IMR-90 (cell line): ENCODE measurements at regions not wholly inside any gene's neighbourhood (a gene's known extent, or its start where the extent isn't known, plus 50 kb on each side); places are given as distances from the start of the nearest gene placed in this dataset.

ENCODE experiments used
- ATAC-seq: fragments of 200-7000 bp; cut with Tn5 transposase; 2 replicates; pipeline ENCODE4 v1.9.1; 2020; ENCODE audit warnings: low read depth, mild to moderate bottlenecking, moderate library complexity
- BruUV-seq: library from RNA; stranded (reverse); fragments of 400-500 nt; replicated peaks from 2 replicates; lab custom pipeline; 2021; lab: Mats Ljungman, UMichigan
- CTCF ChIA-PET: fragments of 300-600 bp; formaldehyde crosslinking; extraction: SDS; loops from one replicate; lab custom pipeline; 2021; ENCODE audit warnings: antibody characterized with exemption; lab: Yijun Ruan, JAX
- POLR2A ChIA-PET: fragments of 300-600 bp; sonication (Branson Sonifier 250); formaldehyde crosslinking; loops from one replicate; lab custom pipeline; 2022; ENCODE audit warnings: antibody characterized with exemption; ENCODE audit not compliant: unreplicated experiment; lab: Charles Lee
- DNase-seq: peaks from one replicate; pipeline ENCODE4 v3.0.0; 2013
- H2AFZ ChIP-seq: replicated peaks from 2 replicates; pipeline ENCODE3; 2013; ENCODE audit warnings: low read length, mild to moderate bottlenecking; ENCODE audit not compliant: poor library complexity
- H2AK5ac ChIP-seq: 2 replicates; pipeline ENCODE4 v1.6.1; 2013; ENCODE audit warnings: low read depth, low read length, inconsistent platforms
- H2AK9ac ChIP-seq: replicated peaks from 2 replicates; pipeline ENCODE3; 2013; ENCODE audit warnings: mild to moderate bottlenecking, low read depth, low read length, moderate library complexity; ENCODE audit not compliant: poor library complexity
- H2BK120ac ChIP-seq: 2 replicates; pipeline ENCODE4 v1.6.1; 2013; ENCODE audit warnings: low read depth, low read length, inconsistent platforms
- H2BK15ac ChIP-seq: 3 replicates; pipeline ENCODE4 v1.6.1; 2013; ENCODE audit warnings: low read depth, low read length, inconsistent platforms
- H2BK20ac ChIP-seq: 2 replicates; pipeline ENCODE4 v1.6.1; 2013; ENCODE audit warnings: low read depth, mild to moderate bottlenecking, inconsistent platforms, low read length, moderate library complexity
- H2BK5ac ChIP-seq: 2 replicates; pipeline ENCODE4 v1.6.1; 2013; ENCODE audit warnings: mild to moderate bottlenecking, low read depth, low read length, inconsistent platforms; ENCODE audit not compliant: poor library complexity, severe bottlenecking
- H3K14ac ChIP-seq: replicated peaks from 2 replicates; pipeline ENCODE4 v1.6.1; 2013; ENCODE audit warnings: low read depth, low read length, inconsistent platforms
- H3K18ac ChIP-seq: 2 replicates; pipeline ENCODE4 v1.6.1; 2013; ENCODE audit warnings: low read depth, low read length, control low read depth
- H3K23ac ChIP-seq: 2 replicates; pipeline ENCODE4 v1.6.1; 2013; ENCODE audit warnings: low read depth, low read length, inconsistent platforms
- H3K27ac ChIP-seq: 2 replicates; pipeline ENCODE4 v1.5.1; 2013; ENCODE audit warnings: mild to moderate bottlenecking, control low read depth, low read length; ENCODE audit not compliant: insufficient read depth
- H3K27me3 ChIP-seq: 2 replicates; pipeline ENCODE4 v1.6.1; 2013; ENCODE audit warnings: low read length; ENCODE audit not compliant: control insufficient read depth, insufficient read depth
- H3K36me3 ChIP-seq: 2 replicates; pipeline ENCODE4 v1.6.1; 2013; ENCODE audit warnings: low read length, mixed read lengths; ENCODE audit not compliant: control insufficient read depth, insufficient read depth
- H3K4ac ChIP-seq: 2 replicates; pipeline ENCODE4 v1.6.1; 2013; ENCODE audit warnings: low read depth, low read length, inconsistent platforms
- H3K4me1 ChIP-seq: 2 replicates; pipeline ENCODE4 v1.6.1; 2013; ENCODE audit warnings: low read length, mixed read lengths; ENCODE audit not compliant: control insufficient read depth, insufficient read depth
- H3K4me2 ChIP-seq: 2 replicates; pipeline ENCODE4 v1.6.1; 2013; ENCODE audit warnings: low read depth, mild to moderate bottlenecking, control low read depth, low read length, moderate library complexity
- H3K4me3 ChIP-seq: 2 replicates; pipeline ENCODE4 v1.5.1; 2013; ENCODE audit warnings: low read depth, mild to moderate bottlenecking, control low read depth, low read length, moderate library complexity; ENCODE audit not compliant: insufficient read depth
- H3K56ac ChIP-seq: 2 replicates; pipeline ENCODE4 v1.6.1; 2013; ENCODE audit warnings: low read length, inconsistent platforms; ENCODE audit not compliant: insufficient read depth; ENCODE audit errors: extremely low read depth
- H3K79me1 ChIP-seq, 2 experiments: 2 replicates each; pipeline ENCODE4 v1.6.1; 2013; ENCODE audit warnings: low read length in 2 of 2, inconsistent platforms in 1 of 2, low read depth in 1 of 2
- H3K9ac ChIP-seq: 2 replicates; pipeline ENCODE4 v1.6.1; 2013; ENCODE audit warnings: low read depth, low read length, control low read depth
- H3K9me1 ChIP-seq: 2 replicates; pipeline ENCODE4 v1.6.1; 2013; ENCODE audit warnings: low read length, inconsistent platforms; ENCODE audit not compliant: insufficient read depth
- H3K9me3 ChIP-seq: 2 replicates; pipeline ENCODE4 v1.6.1; 2013; ENCODE audit warnings: low read length; ENCODE audit not compliant: control insufficient read depth, insufficient read depth
- H4K20me1 ChIP-seq: 2 replicates; pipeline ENCODE4 v1.6.1; 2013; ENCODE audit warnings: low read length, inconsistent platforms; ENCODE audit not compliant: insufficient read depth
- H4K5ac ChIP-seq: 2 replicates; pipeline ENCODE4 v1.6.1; 2013; ENCODE audit warnings: mild to moderate bottlenecking, low read depth, low read length, control low read depth
- H4K8ac ChIP-seq, 2 experiments: 2 replicates each; pipeline ENCODE4 v1.6.1; 2013; ENCODE audit warnings: low read depth in 2 of 2, low read length in 2 of 2, control low read depth in 1 of 2, inconsistent platforms in 1 of 2
- H4K91ac ChIP-seq: 2 replicates; pipeline ENCODE4 v1.6.1; 2013; ENCODE audit warnings: low read depth, low read length, inconsistent platforms; ENCODE audit not compliant: insufficient read depth
- BHLHE40 ChIP-seq: fragments of 150-350 bp; IDR thresholded peaks from 2 replicates; pipeline ENCODE4 v1.6.1; 2016; ENCODE audit warnings: mild to moderate bottlenecking, low read depth, low read length
- CEBPB ChIP-seq: IDR thresholded peaks from 2 replicates; pipeline ENCODE4 v1.6.1; 2012; ENCODE audit warnings: low read depth, low read length, improper control_type of control experiment
- CHD1 ChIP-seq: IDR thresholded peaks from 2 replicates; pipeline ENCODE4 v1.6.1; 2012; ENCODE audit warnings: low read depth, low read length, improper control_type of control experiment
- CTCF ChIP-seq: conservative IDR thresholded peaks from 2 replicates; pipeline ENCODE4 v1.5.1; 2012; ENCODE audit warnings: mild to moderate bottlenecking, low read depth, low read length, improper control_type of control experiment
- ELK1 ChIP-seq: fragments of 150-350 bp; IDR thresholded peaks from 2 replicates; pipeline ENCODE4 v1.6.1; 2016; ENCODE audit warnings: low read depth, mild to moderate bottlenecking, low read length, moderate library complexity, borderline replicate concordance
- FOS ChIP-seq: fragments of 150-350 bp; IDR thresholded peaks from 2 replicates; pipeline ENCODE4 v1.6.1; 2016; ENCODE audit warnings: low read depth, low read length
- MAFK ChIP-seq: IDR thresholded peaks from 2 replicates; pipeline ENCODE4 v1.6.1; 2012; ENCODE audit warnings: low read depth, low read length, improper control_type of control experiment
- MAZ ChIP-seq: IDR thresholded peaks from 2 replicates; pipeline ENCODE4 v1.6.1; 2012; ENCODE audit warnings: low read depth, mild to moderate bottlenecking, low read length, improper control_type of control experiment, moderate library complexity, borderline replicate concordance
- MXI1 ChIP-seq: IDR thresholded peaks from 2 replicates; pipeline ENCODE4 v1.6.1; 2012; ENCODE audit warnings: low read depth, mild to moderate bottlenecking, low read length, moderate library complexity, borderline replicate concordance
- NFE2L2 ChIP-seq: fragments of 150-350 bp; IDR thresholded peaks from 2 replicates; pipeline ENCODE4 v1.6.1; 2016; ENCODE audit warnings: low read depth, mild to moderate bottlenecking, low read length
- POLR2A ChIP-seq: IDR thresholded peaks from 2 replicates; pipeline ENCODE4 v1.6.1; 2012; ENCODE audit warnings: mild to moderate bottlenecking, low read depth, low read length
- RAD21 ChIP-seq: IDR thresholded peaks from 2 replicates; pipeline ENCODE4 v1.6.1; 2012; ENCODE audit warnings: low read length, improper control_type of control experiment
- RCOR1 ChIP-seq: IDR thresholded peaks from 2 replicates; pipeline ENCODE4 v1.6.1; 2012; ENCODE audit warnings: mild to moderate bottlenecking, low read length, improper control_type of control experiment; ENCODE audit not compliant: insufficient replicate concordance
- RFX5 ChIP-seq: IDR thresholded peaks from 2 replicates; pipeline ENCODE4 v1.8.0; 2012; ENCODE audit warnings: low read depth, mild to moderate bottlenecking, low read length, moderate library complexity
- SMC3 ChIP-seq: fragments of 150-350 bp; IDR thresholded peaks from 2 replicates; pipeline ENCODE4 v1.6.1; 2016; ENCODE audit warnings: low read depth, mild to moderate bottlenecking, antibody characterized with exemption, low read length, moderate library complexity
- WGBS, 2 experiments: methylation state at CpG; one replicate each; pipeline versions ENCODE4 v1.1.5 to v1.1.7; 2013; ENCODE audit warnings: missing lambda C conversion rate in 2 of 2; ENCODE audit not compliant: insufficient read length in 1 of 2; ENCODE audit errors: extremely low coverage in 2 of 2; 5-methylcytosine and 5-hydroxymethylcytosine counted together
- dilution Hi-C: fragments of 300-500 bp; cut with HindIII; formaldehyde crosslinking; loops from one replicate; pipeline ENCODE4 v1.14.3; 2018; ENCODE audit warnings: low sequenced_read_pairs; ENCODE audit not compliant: unreplicated experiment
- in situ Hi-C: fragments of 300-500 bp; cut with MboI; formaldehyde crosslinking; loops from 3 replicates; pipeline ENCODE4 v1.14.3; 2019; ENCODE audit warnings: low sequenced_read_pairs, inconsistent platforms, mixed read lengths
- intact Hi-C: fragments of 100-400 bp; cut with micrococcal nuclease; formaldehyde crosslinking; loops from 2 replicates; pipeline ENCODE4 v1.10.0; 2022
- TF ChIP-seq, protein P1 (sequence below): fragments of 150-350 bp; IDR thresholded peaks from 2 replicates; pipeline ENCODE4 v1.6.1; 2017; ENCODE audit warnings: mild to moderate bottlenecking, antibody characterized with exemption, low read length, low read depth

- Histone ChIP-seq H3K9me1 (no peaks in the 10 kb centered on the region), H2BK5ac (no peak overlapping the region), H4K8ac (no peak overlapping the region), H3K79me1 (no peaks in the 10 kb centered on the region), H3K27ac (no peak overlapping the region), H2BK20ac (no peak overlapping the region), H3K9ac (no peak overlapping the region), H3K4ac (no peak overlapping the region), H3K18ac (no peak overlapping the region), H3K4me2 (no peak overlapping the region), H3K4me3 (no peak overlapping the region), H2AK5ac (no peak overlapping the region), H3K56ac (no peak overlapping the region), H3K14ac (no peak overlapping the region), H3K4me1 (no peaks in the 10 kb centered on the region), H4K5ac (no peak overlapping the region), H2AFZ (peak overlapping the region; percentile 49), H3K27me3 (no peaks in the 10 kb centered on the region), H2BK15ac (no peak overlapping the region), H4K91ac (no peak overlapping the region), H3K9me3 (0 out of 2 replicates have a peak, but pooled peaks cover 2% of the 10 kb centered on the region), H2AK9ac (no peak overlapping the region), H2BK120ac (no peak overlapping the region), H4K20me1 (no peaks in the 10 kb centered on the region), H3K23ac (no peak overlapping the region), H3K36me3 (no peaks in the 10 kb centered on the region)
- TF ChIP-seq SMC3 (no peak), BHLHE40 (no peak), MXI1 (no peak), RAD21 (no peak), CTCF (no peak), NFE2L2 (no peak), MAZ (no peak), MAFK (no peak), RFX5 (no peak), CEBPB (no peak), CHD1 (no peak), ELK1 (no peak), FOS (no peak), RCOR1 (no peak), POLR2A (no peak)
- TF ChIP-seq, protein P1, sequence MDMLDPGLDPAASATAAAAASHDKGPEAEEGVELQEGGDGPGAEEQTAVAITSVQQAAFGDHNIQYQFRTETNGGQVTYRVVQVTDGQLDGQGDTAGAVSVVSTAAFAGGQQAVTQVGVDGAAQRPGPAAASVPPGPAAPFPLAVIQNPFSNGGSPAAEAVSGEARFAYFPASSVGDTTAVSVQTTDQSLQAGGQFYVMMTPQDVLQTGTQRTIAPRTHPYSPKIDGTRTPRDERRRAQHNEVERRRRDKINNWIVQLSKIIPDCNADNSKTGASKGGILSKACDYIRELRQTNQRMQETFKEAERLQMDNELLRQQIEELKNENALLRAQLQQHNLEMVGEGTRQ: no peak
- dilution Hi-C loops: no loop called here
- no peak for DNase-seq
- intact Hi-C loops: no loop called here
- BruUV-seq: no TSS peak
- CTCF ChIA-PET: no interaction called here
- in situ Hi-C loops: no loop called here
- no peak for ATAC-seq
- POLR2A ChIA-PET: no interaction called here
- WGBS, 2 experiments: no CpG with 5 or more reads among the region's 2 CpGs
Observed at GRCh38 chr1:30334767-30335166, 388.6 kb downstream of the MATN1 start.
